ENCODE measurements at regions not wholly inside any gene's neighbourhood (a gene's known extent, or its start where the extent isn't known, plus 50 kb on each side); places are given as distances from the start of the nearest gene placed in this dataset.

DNA sequence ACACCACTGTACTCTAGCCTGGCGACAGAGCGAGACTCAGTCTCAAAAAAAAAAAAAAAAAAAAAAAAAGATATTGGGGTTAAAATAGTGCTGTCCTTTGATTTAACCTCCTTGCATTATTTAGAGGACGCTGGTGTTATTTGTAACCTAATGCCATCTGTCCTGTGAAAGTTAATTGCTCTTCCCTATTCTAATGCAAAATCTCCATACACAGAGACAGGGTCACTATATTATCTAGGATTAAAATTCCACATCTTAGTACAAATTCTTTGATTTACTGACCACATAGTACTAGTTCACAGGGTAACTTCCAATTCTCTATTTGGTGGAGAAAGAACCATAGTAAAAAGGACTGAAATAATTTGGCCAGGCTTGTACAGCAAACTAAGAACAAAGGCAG is 184.2 kb upstream of the STEAP4 start:
- H3K27ac ChIP-seq (ENCODE audit: low read depth, low read length) = no peak overlapping the region
- H3K79me1 ChIP-seq (ENCODE audit: low read depth, low read length) = no peaks in the 10 kb centered on the region
- no peak overlapping the region for H2BK12ac ChIP-seq (ENCODE audit: low read depth, low read length)
- no peak overlapping the region for H2BK5ac ChIP-seq (ENCODE audit: low read depth, low read length)
- peak; percentile 32 for FAIRE-seq
- H3K14ac ChIP-seq (ENCODE audit: insufficient read length) = no peak overlapping the region
- H3K4me3 ChIP-seq (ENCODE audit: extremely low read depth in 1 of 4, insufficient read depth in 2 of 4, low read depth in 3 of 4, low read length in 4 of 4) = no peak overlapping the region
- no peak overlapping the region; a peak in 1 of 7 replicates for H3K9ac ChIP-seq (replicated peaks in 1 of 4; ENCODE audit: extremely low read depth in 1 of 4, low read depth in 3 of 4, low read length in 3 of 4)
- no peaks in the 10 kb centered on the region for H3K23me2 ChIP-seq (ENCODE audit: low read depth, low read length)
- no peaks in the 10 kb centered on the region for H3K27me3 ChIP-seq (replicated peaks in 1 of 4; ENCODE audit: control insufficient read depth in 3 of 4, extremely low read depth in 1 of 4, insufficient read depth in 3 of 4, low read length in 3 of 4)
- H2AK5ac ChIP-seq (ENCODE audit: low read depth, low read length) = no peak overlapping the region
- H3K4ac ChIP-seq (replicated peaks; ENCODE audit: insufficient read length, low read depth, low read length) = no peak overlapping the region
- H4K8ac ChIP-seq (ENCODE audit: extremely low read depth, insufficient read depth, low read length) = no peak overlapping the region
- no peaks in the 10 kb centered on the region for H3K9me3 ChIP-seq (ENCODE audit: insufficient read depth in 2 of 2, low read depth in 1 of 2, low read length in 1 of 2)
- H2AFZ ChIP-seq (ENCODE audit: low read length) = no peak overlapping the region
- no peak overlapping the region for H2BK120ac ChIP-seq (replicated peaks; ENCODE audit: low read depth, low read length)
- H3K4me2 ChIP-seq (ENCODE audit: insufficient read depth in 1 of 2, low read depth in 2 of 2, low read length in 2 of 2) = no peak overlapping the region
- no peaks in the 10 kb centered on the region for H3K36me3 ChIP-seq (ENCODE audit: control insufficient read depth in 2 of 4, insufficient read depth in 4 of 4, low read length in 3 of 4)
- no peaks in the 10 kb centered on the region for H3K79me2 ChIP-seq (ENCODE audit: control insufficient read depth in 1 of 2, insufficient read depth in 2 of 2, low read length in 2 of 2)
- H4K91ac ChIP-seq (replicated peaks; ENCODE audit: insufficient read length, low read length) = no peak overlapping the region
- WGBS, 2 experiments (ENCODE audit: extremely low coverage in 1 of 2, insufficient coverage in 1 of 2, insufficient read length in 1 of 2, insufficient replicate concordance in 2 of 2, low coverage in 1 of 2, low lambda C conversion rate in 2 of 2, missing lambda C conversion rate in 1 of 2) = 83% methylated on average over 3 of the region's 3 CpGs; no CpG with 5 or more reads in 1 of the 2 experiments
- POLR2A ChIA-PET (ENCODE audit: partially characterized antibody) = no interaction called here
- peaks cover 0 to 3% (median 0%) of the 10 kb centered on the region in 4 experiments; a peak in 1 of 7 replicates for H3K4me1 ChIP-seq (replicated peaks in 1 of 4; ENCODE audit: control insufficient read depth in 3 of 4, insufficient read depth in 4 of 4, low read length in 3 of 4)
- H3K56ac ChIP-seq (replicated peaks; ENCODE audit: insufficient read length, low read depth, low read length) = no peak overlapping the region
- TF ChIP-seq SP4 (IDR thresholded peaks at IDR 0.05; ENCODE audit: low read length) = no peak
- no peak overlapping the region for H3K23ac ChIP-seq (ENCODE audit: insufficient read length)
- H2BK15ac ChIP-seq (ENCODE audit: low read length) = no peak overlapping the region
- H3K18ac ChIP-seq (ENCODE audit: extremely low read depth, low read length) = no peak overlapping the region
- CTCF ChIA-PET (ENCODE audit: partially characterized antibody) = interaction anchor here (1.0 to 1.3 kb wide), 2 partner anchors 11 to 90 kb away, joined by 3 to 4 read pairs; no protein-coding TSS in a partner anchor
- DNase-seq (ENCODE audit: low read depth in 1 of 2, low spot score in 2 of 2) = no peak
- no peak overlapping the region for H2BK20ac ChIP-seq (ENCODE audit: low read length)
- H4K20me1 ChIP-seq (replicated peaks in 1 of 2; ENCODE audit: control insufficient read depth in 1 of 2, insufficient read depth in 2 of 2, low read length in 2 of 2) = no peaks in the 10 kb centered on the region
- no peak overlapping the region for H4K5ac ChIP-seq (ENCODE audit: insufficient read length, low read depth, low read length)
